ENCODE measurements at regions not wholly inside any gene's neighbourhood (a gene's known extent, or its start where the extent isn't known, plus 50 kb on each side); places are given as distances from the start of the nearest gene placed in this dataset.

DNA sequence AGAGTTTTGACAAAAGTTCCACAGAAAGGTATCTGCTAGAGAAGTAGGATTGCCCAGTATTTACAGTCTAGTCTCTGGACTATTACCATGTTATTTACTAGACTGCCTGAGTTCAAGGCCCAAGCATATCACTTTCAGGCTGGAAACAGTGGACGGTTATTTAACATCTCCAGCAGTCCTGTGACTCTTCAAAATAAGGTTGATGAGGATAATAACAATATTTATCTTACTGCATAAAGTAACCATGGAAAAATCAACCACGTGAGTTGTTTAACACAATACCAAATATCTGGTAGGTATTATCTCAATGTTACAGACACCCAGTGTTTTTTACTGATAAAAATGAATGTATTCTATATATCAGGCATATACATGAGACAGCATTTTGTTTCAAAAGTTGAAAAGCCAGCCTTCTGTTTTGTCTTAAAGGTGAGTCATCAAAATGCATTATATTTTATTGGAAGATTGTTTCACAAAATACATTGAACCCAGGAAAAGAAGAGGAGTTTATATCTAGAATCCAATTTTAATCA, 535.8 kb downstream of the TBL1XR1 start (continued):
- TF ChIP-seq, protein P1, sequence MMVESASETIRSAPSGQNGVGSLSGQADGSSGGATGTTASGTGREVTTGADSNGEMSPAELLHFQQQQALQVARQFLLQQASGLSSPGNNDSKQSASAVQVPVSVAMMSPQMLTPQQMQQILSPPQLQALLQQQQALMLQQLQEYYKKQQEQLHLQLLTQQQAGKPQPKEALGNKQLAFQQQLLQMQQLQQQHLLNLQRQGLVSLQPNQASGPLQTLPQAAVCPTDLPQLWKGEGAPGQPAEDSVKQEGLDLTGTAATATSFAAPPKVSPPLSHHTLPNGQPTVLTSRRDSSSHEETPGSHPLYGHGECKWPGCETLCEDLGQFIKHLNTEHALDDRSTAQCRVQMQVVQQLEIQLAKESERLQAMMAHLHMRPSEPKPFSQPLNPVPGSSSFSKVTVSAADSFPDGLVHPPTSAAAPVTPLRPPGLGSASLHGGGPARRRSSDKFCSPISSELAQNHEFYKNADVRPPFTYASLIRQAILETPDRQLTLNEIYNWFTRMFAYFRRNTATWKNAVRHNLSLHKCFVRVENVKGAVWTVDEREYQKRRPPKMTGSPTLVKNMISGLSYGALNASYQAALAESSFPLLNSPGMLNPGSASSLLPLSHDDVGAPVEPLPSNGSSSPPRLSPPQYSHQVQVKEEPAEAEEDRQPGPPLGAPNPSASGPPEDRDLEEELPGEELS (CRISPR knock-in tag; IDR thresholded peaks at IDR 0.05; ENCODE audit: borderline replicate concordance): no peak
- TF ChIP-seq FOSL1 (tag; conservative IDR thresholded peaks at IDR 0.05) (peak; percentile 98), LEF1 (IDR thresholded peaks at IDR 0.05) (peak; percentile 86), ZNF263 (CRISPR knock-in tag; IDR thresholded peaks at IDR 0.05; ENCODE audit: borderline replicate concordance) (no peak)
- TF ChIP-seq, protein P2, sequence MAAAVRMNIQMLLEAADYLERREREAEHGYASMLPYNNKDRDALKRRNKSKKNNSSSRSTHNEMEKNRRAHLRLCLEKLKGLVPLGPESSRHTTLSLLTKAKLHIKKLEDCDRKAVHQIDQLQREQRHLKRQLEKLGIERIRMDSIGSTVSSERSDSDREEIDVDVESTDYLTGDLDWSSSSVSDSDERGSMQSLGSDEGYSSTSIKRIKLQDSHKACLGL (CRISPR knock-in tag; IDR thresholded peaks at IDR 0.05; ENCODE audit: borderline replicate concordance, poor library complexity, severe bottlenecking): no peak
- TF ChIP-seq, protein P3, sequence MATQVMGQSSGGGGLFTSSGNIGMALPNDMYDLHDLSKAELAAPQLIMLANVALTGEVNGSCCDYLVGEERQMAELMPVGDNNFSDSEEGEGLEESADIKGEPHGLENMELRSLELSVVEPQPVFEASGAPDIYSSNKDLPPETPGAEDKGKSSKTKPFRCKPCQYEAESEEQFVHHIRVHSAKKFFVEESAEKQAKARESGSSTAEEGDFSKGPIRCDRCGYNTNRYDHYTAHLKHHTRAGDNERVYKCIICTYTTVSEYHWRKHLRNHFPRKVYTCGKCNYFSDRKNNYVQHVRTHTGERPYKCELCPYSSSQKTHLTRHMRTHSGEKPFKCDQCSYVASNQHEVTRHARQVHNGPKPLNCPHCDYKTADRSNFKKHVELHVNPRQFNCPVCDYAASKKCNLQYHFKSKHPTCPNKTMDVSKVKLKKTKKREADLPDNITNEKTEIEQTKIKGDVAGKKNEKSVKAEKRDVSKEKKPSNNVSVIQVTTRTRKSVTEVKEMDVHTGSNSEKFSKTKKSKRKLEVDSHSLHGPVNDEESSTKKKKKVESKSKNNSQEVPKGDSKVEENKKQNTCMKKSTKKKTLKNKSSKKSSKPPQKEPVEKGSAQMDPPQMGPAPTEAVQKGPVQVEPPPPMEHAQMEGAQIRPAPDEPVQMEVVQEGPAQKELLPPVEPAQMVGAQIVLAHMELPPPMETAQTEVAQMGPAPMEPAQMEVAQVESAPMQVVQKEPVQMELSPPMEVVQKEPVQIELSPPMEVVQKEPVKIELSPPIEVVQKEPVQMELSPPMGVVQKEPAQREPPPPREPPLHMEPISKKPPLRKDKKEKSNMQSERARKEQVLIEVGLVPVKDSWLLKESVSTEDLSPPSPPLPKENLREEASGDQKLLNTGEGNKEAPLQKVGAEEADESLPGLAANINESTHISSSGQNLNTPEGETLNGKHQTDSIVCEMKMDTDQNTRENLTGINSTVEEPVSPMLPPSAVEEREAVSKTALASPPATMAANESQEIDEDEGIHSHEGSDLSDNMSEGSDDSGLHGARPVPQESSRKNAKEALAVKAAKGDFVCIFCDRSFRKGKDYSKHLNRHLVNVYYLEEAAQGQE (IDR thresholded peaks at IDR 0.05; ENCODE audit: borderline replicate concordance): no peak
- TF ChIP-seq, protein P3 (CRISPR knock-in tag; IDR thresholded peaks at IDR 0.05; ENCODE audit: low read depth): no peak
- TF ChIP-seq, protein P4, sequence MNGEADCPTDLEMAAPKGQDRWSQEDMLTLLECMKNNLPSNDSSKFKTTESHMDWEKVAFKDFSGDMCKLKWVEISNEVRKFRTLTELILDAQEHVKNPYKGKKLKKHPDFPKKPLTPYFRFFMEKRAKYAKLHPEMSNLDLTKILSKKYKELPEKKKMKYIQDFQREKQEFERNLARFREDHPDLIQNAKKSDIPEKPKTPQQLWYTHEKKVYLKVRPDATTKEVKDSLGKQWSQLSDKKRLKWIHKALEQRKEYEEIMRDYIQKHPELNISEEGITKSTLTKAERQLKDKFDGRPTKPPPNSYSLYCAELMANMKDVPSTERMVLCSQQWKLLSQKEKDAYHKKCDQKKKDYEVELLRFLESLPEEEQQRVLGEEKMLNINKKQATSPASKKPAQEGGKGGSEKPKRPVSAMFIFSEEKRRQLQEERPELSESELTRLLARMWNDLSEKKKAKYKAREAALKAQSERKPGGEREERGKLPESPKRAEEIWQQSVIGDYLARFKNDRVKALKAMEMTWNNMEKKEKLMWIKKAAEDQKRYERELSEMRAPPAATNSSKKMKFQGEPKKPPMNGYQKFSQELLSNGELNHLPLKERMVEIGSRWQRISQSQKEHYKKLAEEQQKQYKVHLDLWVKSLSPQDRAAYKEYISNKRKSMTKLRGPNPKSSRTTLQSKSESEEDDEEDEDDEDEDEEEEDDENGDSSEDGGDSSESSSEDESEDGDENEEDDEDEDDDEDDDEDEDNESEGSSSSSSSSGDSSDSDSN (IDR thresholded peaks at IDR 0.05; ENCODE audit: borderline replicate concordance in 1 of 2, low read depth in 2 of 2, low read length in 2 of 2): no peak
- TF ChIP-seq, protein P5, sequence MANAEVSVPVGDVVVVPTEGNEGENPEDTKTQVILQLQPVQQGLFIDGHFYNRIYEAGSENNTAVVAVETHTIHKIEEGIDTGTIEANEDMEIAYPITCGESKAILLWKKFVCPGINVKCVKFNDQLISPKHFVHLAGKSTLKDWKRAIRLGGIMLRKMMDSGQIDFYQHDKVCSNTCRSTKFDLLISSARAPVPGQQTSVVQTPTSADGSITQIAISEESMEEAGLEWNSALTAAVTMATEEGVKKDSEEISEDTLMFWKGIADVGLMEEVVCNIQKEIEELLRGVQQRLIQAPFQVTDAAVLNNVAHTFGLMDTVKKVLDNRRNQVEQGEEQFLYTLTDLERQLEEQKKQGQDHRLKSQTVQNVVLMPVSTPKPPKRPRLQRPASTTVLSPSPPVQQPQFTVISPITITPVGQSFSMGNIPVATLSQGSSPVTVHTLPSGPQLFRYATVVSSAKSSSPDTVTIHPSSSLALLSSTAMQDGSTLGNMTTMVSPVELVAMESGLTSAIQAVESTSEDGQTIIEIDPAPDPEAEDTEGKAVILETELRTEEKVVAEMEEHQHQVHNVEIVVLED (CRISPR knock-in tag; IDR thresholded peaks at IDR 0.05): no peak
- TF ChIP-seq, protein P6, sequence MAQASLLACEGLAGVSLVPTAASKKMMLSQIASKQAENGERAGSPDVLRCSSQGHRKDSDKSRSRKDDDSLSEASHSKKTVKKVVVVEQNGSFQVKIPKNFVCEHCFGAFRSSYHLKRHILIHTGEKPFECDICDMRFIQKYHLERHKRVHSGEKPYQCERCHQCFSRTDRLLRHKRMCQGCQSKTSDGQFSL (CRISPR knock-in tag; IDR thresholded peaks at IDR 0.05): no peak
- TF ChIP-seq, protein P6 (tag; IDR thresholded peaks at IDR 0.05): no peak

Measured in K562 (cell line).